PC-9 (cell line): ENCODE measurements at regions not wholly inside any gene's neighbourhood (a gene's known extent, or its start where the extent isn't known, plus 50 kb on each side); places are given as distances from the start of the nearest gene placed in this dataset.

Source experiments
- BruUV-seq: library from RNA; stranded (reverse); fragments of 400-500 nt; replicated peaks from 2 replicates; lab custom pipeline; 2021; lab: Mats Ljungman, UMichigan
- CTCF ChIA-PET: fragments of 300-600 bp; sonication (Branson Sonifier 250); formaldehyde crosslinking; loops from one replicate; lab custom pipeline; 2022; ENCODE audit warnings: antibody characterized with exemption; lab: Charles Lee
- POLR2A ChIA-PET: fragments of 300-600 bp; sonication (Branson Sonifier 250); formaldehyde crosslinking; loops from one replicate; lab custom pipeline; 2022; ENCODE audit warnings: antibody characterized with exemption; ENCODE audit not compliant: unreplicated experiment; lab: Charles Lee
- DNase-seq, 2 experiments: peaks; one replicate each; pipeline versions ENCODE4 v3.0.0 to v3.0.0-alpha.2; 2015 to 2022; ENCODE audit warnings: mixed read lengths in 1 of 2
- H2AFZ ChIP-seq: fragments of 200-600 bp; sonication (generic); 2 replicates; pipeline ENCODE4 v1.8.1; 2017; ENCODE audit warnings: antibody characterized with exemption
- H3F3A ChIP-seq: fragments of 200-600 bp; sonication (generic); 2 replicates; pipeline ENCODE4 v1.8.1; 2017; ENCODE audit warnings: antibody characterized with exemption, mild to moderate bottlenecking, low read depth; ENCODE audit not compliant: insufficient read depth
- H3K27ac ChIP-seq: fragments of 200-600 bp; sonication (generic); 2 replicates; pipeline ENCODE4 v1.6.1; 2016; ENCODE audit warnings: mixed run types
- H3K27me3 ChIP-seq: fragments of 200-600 bp; sonication (generic); 2 replicates; pipeline ENCODE4 v1.6.1; 2016; ENCODE audit warnings: low read depth, mixed run types; ENCODE audit not compliant: insufficient read depth
- H3K36me3 ChIP-seq: fragments of 200-600 bp; sonication (generic); 2 replicates; pipeline ENCODE4 v1.6.1; 2016; ENCODE audit warnings: low read depth, mixed run types
- H3K4me1 ChIP-seq: fragments of 200-600 bp; sonication (generic); replicated peaks from 2 replicates; pipeline ENCODE4 v1.6.1; 2016; ENCODE audit warnings: mixed run types; ENCODE audit not compliant: insufficient read depth
- H3K4me2 ChIP-seq: fragments of 200-600 bp; sonication (generic); 2 replicates; pipeline ENCODE4 v1.6.1; 2017; ENCODE audit warnings: mixed run types
- H3K4me3 ChIP-seq: fragments of 200-600 bp; sonication (generic); 2 replicates; pipeline ENCODE4 v1.6.1; 2016; ENCODE audit warnings: mixed run types
- H3K79me2 ChIP-seq: fragments of 200-600 bp; sonication (generic); 2 replicates; pipeline ENCODE4 v1.6.1; 2017; ENCODE audit warnings: low read depth, mixed run types
- H3K9me2 ChIP-seq: fragments of 200-600 bp; sonication (generic); 2 replicates; pipeline ENCODE4 v1.8.1; 2017; ENCODE audit warnings: mild to moderate bottlenecking; ENCODE audit not compliant: insufficient read depth
- H3K9me3 ChIP-seq: fragments of 200-600 bp; sonication (generic); 2 replicates; pipeline ENCODE4 v1.8.1; 2016; ENCODE audit warnings: low read depth; ENCODE audit not compliant: insufficient read depth
- H4K20me1 ChIP-seq: fragments of 200-600 bp; sonication (generic); 2 replicates; pipeline ENCODE4 v1.8.1; 2017; ENCODE audit not compliant: insufficient read depth
- CTCF ChIP-seq: fragments of 200-600 bp; sonication (generic); conservative IDR thresholded peaks from 2 replicates; pipeline ENCODE4 v1.6.1; 2017; ENCODE audit warnings: mixed run types, antibody characterized with exemption, mild to moderate bottlenecking, moderate library complexity
- EZH2 ChIP-seq: fragments of 200-600 bp; sonication (generic); IDR thresholded peaks from 2 replicates; pipeline ENCODE4 v1.8.0; 2017; ENCODE audit warnings: antibody characterized with exemption, low read depth
- intact Hi-C: fragments of 100-400 bp; cut with micrococcal nuclease; formaldehyde crosslinking; loops from one replicate; pipeline ENCODE4 v1.10.0; 2022; ENCODE audit not compliant: unreplicated experiment

DNA sequence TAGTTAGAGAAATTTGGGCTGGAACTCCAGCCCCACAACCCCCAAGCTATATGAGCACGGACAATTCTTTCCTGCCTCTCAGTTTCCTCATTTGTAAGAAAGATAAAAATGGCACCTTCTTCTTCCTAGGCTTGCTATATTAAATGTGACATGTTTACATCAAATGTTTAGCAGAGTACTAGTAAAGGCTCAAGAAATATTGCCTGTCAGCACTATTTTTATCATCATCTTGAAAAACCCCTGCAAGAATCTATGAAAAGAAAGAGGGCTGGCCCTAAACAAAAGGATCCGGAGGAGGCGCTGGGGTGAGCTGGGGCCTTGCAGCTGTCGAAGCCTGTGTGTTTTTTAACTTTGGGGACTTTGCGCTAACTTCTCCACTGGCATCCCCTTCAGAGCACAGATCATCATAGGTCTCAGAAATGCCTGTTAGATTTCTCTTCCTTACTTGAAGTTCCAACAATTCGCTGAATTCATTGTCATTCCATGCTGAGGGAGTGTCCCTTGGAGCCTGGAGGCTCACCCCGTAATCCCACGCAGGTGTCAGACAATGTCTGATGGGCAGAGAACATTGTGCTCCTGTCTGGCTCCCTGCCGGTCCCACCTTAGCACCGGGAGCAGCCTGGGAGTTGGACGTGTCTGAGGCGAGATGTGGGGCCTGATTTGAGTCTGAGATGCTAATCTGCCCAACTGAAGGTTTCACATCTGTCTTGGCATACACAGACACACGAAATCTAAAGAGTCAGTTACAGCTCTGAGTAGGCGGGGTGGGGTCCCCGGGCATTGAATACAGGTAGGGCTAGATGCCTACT, 206.8 kb downstream of the NUAK1 start:
- Histone ChIP-seq H3K27ac (no peak overlapping the region), H3K9me3 (no peaks in the 10 kb centered on the region), H3K79me2 (no peaks in the 10 kb centered on the region), H3K36me3 (no peaks in the 10 kb centered on the region), H4K20me1 (no peaks in the 10 kb centered on the region), H3K27me3 (no peaks in the 10 kb centered on the region), H2AFZ (no peak overlapping the region), H3K9me2 (no peaks in the 10 kb centered on the region), H3F3A (peaks cover 34% of the 10 kb centered on the region), H3K4me2 (no peak overlapping the region), H3K4me3 (no peak overlapping the region), H3K4me1 (peaks cover 54% of the 10 kb centered on the region)
- intact Hi-C loops: no loop called here
- no TSS peak for BruUV-seq
- ChIA-PET CTCF (no interaction called here), POLR2A (no interaction called here)
- DNase-seq: no peak
- TF ChIP-seq CTCF: no peak
- no peak for TF ChIP-seq EZH2

GRCh38 chr12:105933671-105934665, 204.8 kb downstream of the NUAK1 start:
- ChIA-PET POLR2A (interaction anchor here (0.5 to 0.6 kb wide), 3 partner anchors 84 to 1108 kb away, joined by 3 to 4 read pairs (median 3); no protein-coding TSS in a partner anchor), CTCF (interaction anchor here (0.5 kb wide), 1 partner anchor 176 kb away, joined by 6 read pairs; no protein-coding TSS in a partner anchor)
- DNase-seq: peak; percentile 65 to 98

More at GRCh38 chr12:105933671-105934665, 204.8 kb downstream of the NUAK1 start:
- TF ChIP-seq CTCF (no peak), EZH2 (no peak)
- peak overlapping the region; percentile 86 for H3K27ac ChIP-seq
- no peaks in the 10 kb centered on the region for H4K20me1 ChIP-seq
- no peaks in the 10 kb centered on the region for H3K79me2 ChIP-seq
- H3F3A ChIP-seq: peaks cover 34% of the 10 kb centered on the region
- H3K4me1 ChIP-seq: peaks cover 62% of the 10 kb centered on the region
- H3K36me3 ChIP-seq: no peaks in the 10 kb centered on the region
- BruUV-seq: no TSS peak
- no peaks in the 10 kb centered on the region for H3K9me2 ChIP-seq
- peak overlapping the region; percentile 20 for H3K4me3 ChIP-seq
- H3K27me3 ChIP-seq: no peaks in the 10 kb centered on the region
- H3K4me2 ChIP-seq: peak overlapping the region; percentile 70
- intact Hi-C loops: loop anchor here (2.0 kb wide), 2 partner anchors 73 to 203 kb away; no protein-coding TSS in a partner anchor
- H2AFZ ChIP-seq: peak overlapping the region; percentile 29; the same call in 1 of the 2 replicates
- H3K9me3 ChIP-seq: no peaks in the 10 kb centered on the region
